NCI-H146 treated with DMSO at 0.1 percent for 48 hours (cell line): ENCODE measurements at regions not wholly inside any gene's neighbourhood (a gene's known extent, or its start where the extent isn't known, plus 50 kb on each side); places are given as distances from the start of the nearest gene placed in this dataset.
"Not testable (repeated sequence)": the region's sequence is repeated elsewhere in the genome, so short reads cannot be mapped to it uniquely, and the experiment has no call there.

Experiments used
- DNase-seq: peaks from one replicate; lab custom pipeline; 2025; ENCODE audit not compliant: unreplicated experiment; lab: John Stamatoyannopoulos, UW

DNA sequence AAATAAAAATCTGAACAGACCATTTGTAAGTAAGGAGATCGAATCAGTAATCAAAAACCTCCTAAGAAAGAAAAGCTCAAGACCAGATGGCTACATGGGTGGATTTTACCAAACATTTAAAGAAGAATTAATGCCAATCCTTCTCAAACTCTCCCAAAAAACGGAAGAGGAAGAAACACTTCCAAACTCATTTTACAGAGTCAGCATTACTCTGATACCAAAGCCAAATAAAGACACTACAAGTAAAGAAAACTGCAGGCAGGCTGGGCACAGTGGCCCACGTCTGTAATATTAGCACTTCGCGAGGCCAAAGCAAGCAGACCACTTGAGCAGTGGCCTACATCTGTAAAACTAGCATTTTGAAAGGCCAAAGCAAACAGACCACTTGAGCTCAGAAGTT lies 159.8 kb downstream of the DPY19L2 start:
- no peak for DNase-seq

DNA sequence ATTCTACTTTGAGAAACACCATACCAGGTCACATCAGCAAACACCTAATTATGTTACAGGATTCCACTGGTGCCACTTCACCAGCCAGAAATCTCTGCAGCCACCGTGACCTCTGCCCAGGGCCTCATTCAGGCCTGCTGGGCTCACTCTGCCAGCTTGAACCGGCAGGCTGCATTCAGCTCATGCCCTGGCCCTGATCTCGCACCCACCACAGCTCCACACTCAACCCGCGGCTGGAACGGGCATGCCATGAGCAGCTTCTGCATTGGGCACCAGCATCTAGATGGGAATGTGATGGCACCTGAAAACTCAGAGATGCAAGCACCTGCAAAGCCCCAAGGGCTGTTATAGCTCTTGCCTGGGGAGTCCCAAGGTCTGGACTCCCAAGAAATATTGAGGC lies 168.7 kb downstream of the DPY19L2 start:
- no peak for DNase-seq

DNA sequence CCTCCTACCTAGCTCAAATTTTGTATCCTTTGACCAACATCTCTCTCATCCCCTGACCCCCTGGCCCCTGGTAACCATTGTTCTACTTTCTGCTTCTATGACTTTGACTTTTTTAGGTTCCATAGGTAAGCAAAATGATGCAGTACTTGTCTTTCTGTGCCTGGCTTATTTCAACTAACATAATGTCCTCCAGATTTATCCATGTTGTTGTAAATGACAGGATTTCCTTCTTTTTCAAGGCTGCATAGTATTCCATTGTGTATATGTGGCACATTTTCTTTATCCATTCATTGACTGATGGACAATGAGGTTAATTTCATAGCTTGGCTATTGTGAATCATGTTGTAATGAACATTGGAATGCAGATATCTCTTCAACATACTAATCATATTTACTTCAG lies 170.1 kb downstream of the DPY19L2 start:
- no peak for DNase-seq

DNA sequence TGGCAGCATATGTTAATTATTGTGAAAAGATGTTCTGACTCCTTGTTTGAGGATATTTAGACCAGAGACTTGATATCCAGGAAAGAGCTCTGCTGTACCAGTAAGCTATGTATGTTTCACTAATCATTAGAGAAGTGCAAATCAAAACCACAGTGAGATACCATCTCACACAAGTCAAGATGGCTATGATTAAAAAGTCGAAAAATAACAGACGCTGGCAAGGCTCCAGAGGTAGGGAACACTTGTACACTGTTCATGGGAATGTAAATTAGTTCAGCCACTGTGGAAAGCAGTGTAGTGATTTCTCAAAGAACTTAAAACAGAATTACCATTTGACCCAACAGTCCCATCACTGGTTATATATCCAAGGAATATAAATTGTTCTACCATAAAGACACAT lies 171.6 kb downstream of the DPY19L2 start:
- DNase-seq, result no peak

DNA sequence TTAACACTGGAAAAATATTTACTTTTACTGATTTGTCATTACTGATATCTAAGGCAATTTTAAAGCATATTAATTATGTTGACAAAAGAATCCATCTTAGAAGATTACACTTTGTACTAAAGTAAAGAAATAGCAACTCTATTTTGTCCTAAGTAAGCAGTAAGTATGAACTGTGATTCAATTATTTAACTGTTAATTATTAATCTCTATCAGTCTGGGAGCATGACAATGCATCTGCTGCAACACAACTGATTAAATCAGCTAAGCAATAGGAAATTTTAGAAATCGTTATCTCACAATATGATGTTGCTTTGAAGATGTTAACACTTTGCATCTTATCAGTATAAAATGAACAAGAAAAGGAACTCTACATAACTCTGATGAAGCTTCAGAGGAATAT lies 172.3 kb downstream of the DPY19L2 start:
- DNase-seq, result peak; percentile 4

DNA sequence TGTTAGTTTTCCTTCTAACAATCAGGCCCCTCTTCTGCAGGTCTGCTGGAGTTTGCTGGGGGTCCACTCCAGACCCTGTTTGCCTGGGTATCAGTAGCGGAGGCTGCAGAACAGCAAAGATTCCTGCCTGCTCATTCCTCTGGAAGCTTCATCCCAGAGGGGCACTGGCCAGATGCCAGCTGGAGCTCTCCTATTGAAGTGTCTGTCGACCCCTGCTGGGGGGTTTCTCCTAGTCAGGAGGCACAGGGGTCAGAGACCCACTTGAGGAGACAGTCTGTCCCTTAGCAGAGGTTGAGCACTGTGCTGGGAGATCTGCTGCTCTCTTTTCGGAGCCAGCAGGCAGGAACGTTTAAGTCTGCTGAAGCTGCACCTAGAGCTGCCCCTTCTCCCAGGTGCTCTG lies 174.9 kb downstream of the DPY19L2 start:
- not testable (repeated sequence) for DNase-seq

DNA sequence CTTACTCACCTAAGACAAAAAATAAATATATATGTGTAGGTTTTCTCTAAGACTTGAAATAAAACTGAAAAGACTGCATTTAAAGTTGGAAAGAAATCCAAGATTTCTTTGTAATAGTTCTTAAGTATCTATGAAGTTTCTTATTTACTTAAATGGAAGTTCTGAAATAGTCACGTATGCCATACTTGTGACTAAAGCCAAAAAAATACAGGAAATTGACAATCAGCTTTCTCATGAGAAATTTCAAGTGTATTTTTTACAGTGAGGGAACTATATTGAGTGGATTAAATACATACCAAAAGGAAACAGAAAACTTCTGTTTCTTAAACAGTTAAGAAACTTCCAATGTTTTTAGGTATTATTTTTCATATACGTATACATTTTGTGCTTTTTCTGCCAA lies 188.1 kb downstream of the DPY19L2 start:
- DNase-seq, result no peak

DNA sequence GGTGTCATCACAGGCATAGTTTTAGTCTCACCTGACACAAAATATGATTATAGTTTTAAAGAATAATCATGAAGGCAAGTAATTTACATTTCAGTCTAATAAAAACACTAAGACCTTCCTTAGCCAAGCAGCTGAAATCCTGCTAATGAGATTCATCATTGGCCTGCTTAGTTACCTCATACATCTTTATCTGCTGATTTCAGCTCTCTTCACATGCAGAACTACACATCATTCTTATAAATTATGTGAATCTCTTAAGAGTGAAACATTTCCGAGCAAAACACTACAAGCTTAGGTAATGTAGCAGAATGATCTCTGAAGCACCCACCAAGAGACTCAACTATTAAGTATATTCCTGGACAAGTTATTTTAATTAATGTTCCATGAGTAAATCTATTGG lies 198.1 kb downstream of the DPY19L2 start:
- DNase-seq, result no peak

DNA sequence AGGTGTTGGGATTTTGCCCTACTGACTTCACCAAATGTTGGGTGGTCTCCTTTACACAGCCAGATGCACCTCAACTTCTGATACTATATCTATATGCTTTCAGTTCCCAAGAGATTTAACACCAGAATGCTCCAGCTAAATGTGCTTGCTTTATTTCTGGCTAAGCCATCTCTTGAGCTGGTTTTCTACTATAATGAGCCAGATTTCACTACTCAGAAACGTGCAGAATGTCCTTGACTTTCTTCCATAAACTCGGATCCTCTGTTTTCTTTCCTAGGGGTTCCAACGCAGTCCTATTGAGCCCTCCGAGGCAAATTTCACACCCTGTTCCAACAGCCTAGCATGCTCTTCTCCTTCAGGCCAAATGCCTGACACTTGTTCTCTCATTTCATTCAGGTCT lies 200.3 kb downstream of the DPY19L2 start:
- no peak for DNase-seq

DNA sequence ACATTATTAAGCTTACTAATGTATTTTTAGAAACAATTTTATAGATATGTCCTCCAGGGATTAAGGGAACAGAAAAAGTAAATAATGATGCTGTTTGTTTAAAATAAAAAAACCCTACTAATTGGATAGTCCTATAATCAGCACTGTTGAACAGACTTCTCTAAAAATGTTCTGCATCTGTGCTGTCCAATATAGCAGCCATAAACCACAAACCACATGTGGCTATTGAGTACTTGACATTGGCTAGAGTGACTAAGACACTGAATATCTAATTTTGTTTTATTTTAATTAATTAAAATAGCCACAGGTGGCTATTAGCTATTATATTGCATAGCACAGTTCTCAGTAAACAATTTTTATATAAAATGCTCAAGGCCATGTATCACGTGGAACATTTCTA lies 210.4 kb downstream of the DPY19L2 start:
- DNase-seq, result no peak

DNA sequence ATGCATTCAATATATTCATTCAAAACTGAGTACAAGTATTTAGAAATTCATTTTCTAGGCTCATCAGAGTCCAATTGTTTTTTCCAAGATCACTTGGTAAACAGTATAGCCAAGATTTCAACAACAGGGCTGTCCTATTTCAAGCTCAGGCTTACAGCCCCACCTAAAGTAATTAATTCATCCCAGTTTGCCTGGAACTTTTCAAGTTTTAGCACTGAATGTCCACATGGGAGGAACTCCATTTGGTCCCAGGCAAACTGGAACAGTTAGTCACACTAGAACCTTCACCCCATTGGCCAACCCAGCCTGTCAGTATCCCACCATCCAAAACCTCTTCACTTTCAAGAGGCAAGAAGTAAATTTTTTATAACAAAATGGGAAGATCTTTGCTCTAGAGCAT lies 210.9 kb downstream of the DPY19L2 start:
- no peak for DNase-seq

DNA sequence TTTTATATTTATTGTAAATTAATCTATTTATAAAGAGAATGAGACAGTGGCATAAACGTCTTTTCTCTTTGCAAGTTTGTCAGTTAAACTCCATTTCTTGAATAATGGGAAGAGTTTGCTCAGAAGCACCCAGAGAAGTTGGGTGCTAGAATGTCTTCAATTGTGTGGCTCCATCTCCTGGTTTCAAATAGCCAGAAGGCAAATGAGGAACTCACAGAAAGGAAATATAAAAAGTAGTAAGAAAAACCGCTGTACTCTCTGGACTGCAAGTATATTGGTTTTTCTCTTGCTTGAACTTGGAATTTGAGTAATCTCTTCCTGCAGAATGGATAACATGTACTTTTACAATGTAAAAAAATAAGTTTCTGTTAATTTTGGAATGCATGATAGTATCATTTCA lies 217.5 kb downstream of the DPY19L2 start:
- no peak for DNase-seq

DNA sequence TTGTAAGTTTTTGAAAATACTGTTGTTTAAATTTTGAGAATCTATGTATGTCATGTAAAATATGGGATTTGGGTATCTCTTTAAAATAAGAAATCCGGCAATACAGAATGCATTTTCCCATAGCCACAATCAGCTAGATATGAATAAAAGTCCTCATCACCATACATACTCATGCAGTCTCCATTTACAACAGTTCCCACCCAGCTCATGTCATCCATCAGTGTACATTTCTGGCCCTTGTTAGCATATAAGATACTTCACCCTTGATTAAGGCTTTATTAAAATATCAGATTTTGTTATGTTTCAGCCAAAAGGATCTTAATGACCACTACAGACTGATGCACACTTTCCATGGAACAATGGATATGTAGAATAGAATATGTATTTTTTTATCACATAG lies 218.0 kb downstream of the DPY19L2 start:
- DNase-seq, result no peak

DNA sequence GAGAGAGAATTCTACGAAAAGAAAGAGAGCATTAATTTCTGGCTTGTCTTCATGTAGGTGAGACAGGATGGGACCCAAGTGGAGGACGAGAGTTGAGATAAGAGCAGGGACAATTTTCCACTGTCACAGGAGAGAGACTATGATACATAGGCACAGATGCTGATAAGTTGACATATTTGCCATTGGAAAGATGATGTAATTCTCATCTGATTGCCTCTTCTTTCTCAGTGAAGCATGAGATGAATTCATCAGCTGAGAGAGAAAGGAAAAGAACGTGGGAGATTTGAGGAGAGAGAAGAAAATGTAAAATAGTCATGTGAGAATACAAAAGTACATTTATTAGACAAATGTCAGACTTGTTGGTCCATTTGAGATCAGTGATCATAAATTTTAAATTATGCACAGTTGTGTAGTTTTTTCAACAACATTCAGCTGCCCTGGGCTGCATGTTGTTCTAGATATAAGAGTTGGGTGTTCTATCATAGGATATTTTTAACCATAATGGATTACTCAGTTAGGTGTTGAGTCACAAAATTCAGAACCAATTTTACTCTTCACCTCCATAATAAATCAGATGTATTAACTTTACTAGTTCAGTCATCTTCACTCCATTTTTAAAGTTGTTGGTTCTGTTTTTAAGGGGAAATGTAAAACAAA lies 222.9 kb downstream of the DPY19L2 start:
- no peak for DNase-seq

DNA sequence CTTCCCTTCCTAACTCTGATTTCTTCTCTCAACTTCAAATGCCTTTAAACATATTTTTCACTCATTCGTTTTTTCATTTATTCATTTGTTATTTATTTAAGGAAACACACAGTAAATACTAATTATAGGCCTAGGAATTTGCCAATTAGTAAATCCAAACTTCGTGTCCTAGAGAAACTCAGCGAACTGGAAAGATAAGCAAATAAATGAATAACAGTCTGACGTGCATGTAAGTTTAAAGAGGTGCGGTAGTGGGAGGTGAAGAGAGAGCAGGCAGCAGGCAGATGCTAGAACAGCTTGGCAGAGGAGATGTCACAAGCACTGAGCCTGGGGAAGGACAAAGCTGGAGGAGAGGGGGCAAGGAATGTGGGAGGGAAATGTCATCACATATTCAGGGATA lies 228.2 kb downstream of the DPY19L2 start:
- DNase-seq, result peak; percentile 40

DNA sequence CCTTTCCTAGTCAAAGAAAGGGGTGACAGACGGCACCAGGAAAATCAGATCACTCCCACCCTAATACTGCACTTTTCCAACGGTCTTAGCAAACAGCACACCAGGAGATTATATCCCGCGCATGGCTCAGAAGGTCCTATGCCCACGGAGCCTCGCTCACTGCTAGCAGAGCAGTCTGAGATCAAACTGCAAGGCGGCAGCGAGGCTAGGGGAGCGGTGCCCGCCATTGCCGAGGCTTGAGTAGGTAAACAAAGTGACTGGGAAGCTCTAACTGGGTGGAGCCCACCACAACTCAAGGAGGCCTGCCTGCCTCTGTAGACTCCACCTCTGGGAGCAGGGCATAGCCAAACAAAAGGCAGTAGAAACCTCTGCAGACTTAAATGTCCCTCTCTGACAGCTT lies 233.9 kb downstream of the DPY19L2 start:
- not testable (repeated sequence) for DNase-seq

DNA sequence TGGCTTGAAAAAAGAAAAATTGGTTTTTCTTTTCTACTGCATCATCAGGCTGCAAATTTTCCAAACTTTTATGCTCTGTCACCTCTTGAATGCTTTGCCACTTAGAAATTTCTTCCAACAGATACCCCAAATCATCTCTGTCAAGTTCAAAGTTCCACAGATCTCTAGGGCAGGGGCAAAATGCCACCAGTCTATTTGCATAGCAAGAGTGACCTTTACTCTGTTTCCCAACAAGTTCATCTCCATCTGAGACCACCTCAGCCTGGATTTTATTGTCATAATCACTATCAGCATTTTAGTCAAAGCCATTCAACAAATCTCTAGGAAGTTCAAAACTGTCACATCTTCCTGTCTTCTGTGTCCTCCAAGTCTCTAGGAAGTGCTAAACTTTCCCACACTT lies 240.3 kb downstream of the DPY19L2 start:
- not testable (repeated sequence) for DNase-seq

DNA sequence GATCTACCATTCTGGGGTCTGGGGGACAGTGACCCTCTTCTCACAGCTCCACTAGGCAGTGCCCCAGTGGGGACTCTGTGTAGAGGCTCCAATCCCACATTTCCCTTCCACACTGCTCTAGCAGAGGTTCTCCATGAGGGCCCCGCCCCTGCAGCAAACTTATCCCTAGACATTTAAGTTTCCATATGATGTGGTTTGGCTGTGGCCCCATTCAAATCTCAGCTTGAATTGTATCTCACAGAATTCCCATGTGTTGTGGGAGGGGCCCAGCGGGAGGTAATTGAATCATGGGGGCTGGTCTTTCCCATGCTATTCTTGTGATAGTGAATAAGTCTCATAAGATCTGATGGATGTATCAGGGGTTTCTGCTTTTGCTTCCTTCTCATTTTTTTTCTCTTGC lies 241.3 kb downstream of the DPY19L2 start:
- not testable (repeated sequence) for DNase-seq

DNA sequence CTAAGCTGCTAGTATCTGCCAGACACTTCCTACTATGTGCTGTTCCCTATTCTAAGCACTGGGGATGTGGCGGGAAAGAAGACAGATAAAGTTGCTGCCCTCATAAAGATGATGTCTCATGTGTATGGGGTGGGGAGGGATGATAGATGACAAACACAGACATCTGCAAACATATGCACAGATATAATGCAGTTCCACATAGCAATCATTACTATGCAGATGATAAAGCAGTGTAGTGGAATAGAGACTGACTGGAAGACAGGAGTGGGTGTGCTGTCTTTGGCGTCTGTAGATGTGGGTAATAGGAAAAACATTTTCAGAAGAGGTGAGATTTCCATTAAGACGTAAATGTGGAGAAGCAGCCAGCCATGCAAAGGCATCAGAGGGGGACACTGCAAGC lies 243.6 kb downstream of the DPY19L2 start:
- DNase-seq, result no peak

DNA sequence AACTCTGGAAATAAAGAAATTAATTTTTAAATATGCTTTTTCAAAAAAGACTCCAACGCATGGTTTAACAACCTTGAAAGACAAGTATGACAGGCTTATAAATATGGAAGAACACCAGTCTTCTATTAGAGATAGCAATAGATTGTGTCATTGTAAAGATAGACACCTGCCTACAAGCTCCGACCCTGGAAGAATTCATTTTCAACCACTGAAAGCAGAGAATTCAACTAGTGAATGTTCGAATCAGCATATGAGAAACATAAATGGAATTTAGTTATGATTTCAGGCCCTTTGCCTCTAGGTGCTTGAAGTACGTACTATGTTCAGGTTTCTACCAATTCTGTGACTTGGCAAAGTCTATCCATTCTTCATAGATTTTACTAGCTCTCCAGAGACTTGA lies 244.5 kb downstream of the DPY19L2 start:
- DNase-seq, result no peak

DNA sequence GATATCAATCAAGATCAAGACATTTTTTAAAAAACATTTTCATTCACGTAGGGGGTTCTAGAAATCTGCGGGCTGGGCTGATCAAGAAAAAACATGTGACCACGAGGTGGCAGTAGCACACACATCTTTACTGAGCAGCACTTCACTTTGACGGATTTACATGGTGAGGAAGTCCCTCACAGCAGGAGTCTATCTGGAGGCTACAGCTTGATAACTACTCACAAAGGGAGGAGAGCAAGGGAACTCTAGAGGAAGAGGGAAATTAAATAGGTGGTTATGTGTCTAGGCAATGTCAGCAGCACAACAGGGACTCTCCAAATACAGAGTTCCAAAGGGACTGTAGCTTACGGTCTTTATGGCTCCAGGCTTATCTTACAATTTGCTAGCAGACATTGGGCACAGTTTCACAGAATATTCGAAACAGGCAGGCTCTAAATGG lies 248.1 kb downstream of the DPY19L2 start:
- peak; percentile 98 for DNase-seq

DNA sequence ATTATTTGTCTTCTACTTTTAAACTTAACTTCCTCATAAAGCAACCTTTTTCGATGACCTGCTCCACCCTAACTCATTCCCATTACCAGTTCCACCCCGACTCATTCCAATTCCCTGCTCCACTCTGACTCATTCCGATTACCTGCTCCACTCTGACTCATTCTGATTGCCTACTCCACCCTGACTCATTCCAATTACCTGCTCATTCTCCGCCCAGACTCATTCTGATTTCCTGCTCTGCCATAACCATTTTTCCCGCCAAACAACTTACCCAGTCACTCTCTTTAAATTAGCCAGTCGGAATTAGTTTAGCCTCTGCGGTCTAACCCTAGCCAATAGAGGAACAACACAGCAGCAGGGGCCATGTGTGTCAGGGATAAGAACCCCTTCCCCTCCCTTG lies 249.1 kb downstream of the DPY19L2 start:
- DNase-seq, result no peak

DNA sequence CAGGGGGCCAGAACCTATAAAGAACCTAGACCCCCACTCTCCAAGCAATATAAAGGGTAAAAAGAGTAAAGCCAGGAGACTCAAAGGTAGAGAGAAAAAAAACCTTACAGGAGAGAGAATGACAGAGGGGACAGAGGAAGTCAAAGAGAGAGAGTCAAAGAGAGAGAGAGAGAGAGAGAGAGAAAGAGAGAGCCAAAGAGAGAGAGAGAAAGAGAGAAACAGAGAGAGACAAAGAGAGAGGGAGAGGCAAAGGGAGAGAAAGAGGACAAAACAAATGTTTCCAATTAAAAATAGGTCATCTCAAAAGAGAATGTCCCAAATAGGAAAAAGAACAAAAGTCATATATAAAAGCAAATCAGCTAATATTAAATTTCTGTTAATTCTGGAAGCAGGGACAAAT lies 251.5 kb downstream of the DPY19L2 start:
- DNase-seq, result no peak

DNA sequence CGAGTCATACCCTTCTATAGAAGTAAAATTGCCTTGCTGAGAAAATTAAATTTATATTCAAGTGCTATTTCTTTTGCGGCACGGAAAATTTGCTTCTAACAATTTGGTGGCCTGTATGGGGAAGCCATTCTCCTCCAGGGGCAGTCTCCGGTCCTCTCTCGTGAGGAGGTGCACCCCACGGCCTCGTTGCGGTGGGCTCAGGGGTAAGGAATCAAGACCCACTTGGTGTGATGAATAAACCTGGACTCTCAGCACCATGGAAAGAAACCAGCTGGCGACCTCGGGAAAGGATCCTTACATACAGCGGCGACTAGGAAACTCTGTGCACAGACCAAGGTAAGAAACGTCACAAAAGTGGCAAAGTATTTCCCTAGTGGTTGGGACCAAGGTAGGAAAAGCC lies 252.9 kb downstream of the DPY19L2 start:
- DNase-seq, result no peak
